Gastrocnemius medialis (tissue), 4 donors: ENCODE measurements at regions not wholly inside any gene's neighbourhood (a gene's known extent, or its start where the extent isn't known, plus 50 kb on each side); places are given as distances from the start of the nearest gene placed in this dataset.

ENCODE experiments used
- POLR2A ChIP-seq, 2 donors: fragments of 450-650 bp; IDR thresholded peaks; one replicate each; pipeline ENCODE4 v1.6.1; 2017; ENCODE audit warnings: antibody characterized with exemption in 2 of 2, mild to moderate bottlenecking in 2 of 2, moderate library complexity in 2 of 2
- TF ChIP-seq, protein P1 (sequence below), 5 experiments: fragments of 450-650 bp in 3 of 5; fragments of 200-600 bp in 2 of 5; sonication (generic) in 2 of 5; IDR thresholded peaks in 4 of 5; conservative IDR thresholded peaks in 1 of 5; 1 replicate in 4 of 5; 2 replicates in 1 of 5; pipeline ENCODE4 v1.5.1; 2016 to 2019; ENCODE audit warnings: antibody characterized with exemption in 5 of 5, mild to moderate bottlenecking in 3 of 5, moderate library complexity in 3 of 5

- TF ChIP-seq POLR2A (IDR thresholded peaks at IDR 0.05), result no peak
- TF ChIP-seq, protein P1, sequence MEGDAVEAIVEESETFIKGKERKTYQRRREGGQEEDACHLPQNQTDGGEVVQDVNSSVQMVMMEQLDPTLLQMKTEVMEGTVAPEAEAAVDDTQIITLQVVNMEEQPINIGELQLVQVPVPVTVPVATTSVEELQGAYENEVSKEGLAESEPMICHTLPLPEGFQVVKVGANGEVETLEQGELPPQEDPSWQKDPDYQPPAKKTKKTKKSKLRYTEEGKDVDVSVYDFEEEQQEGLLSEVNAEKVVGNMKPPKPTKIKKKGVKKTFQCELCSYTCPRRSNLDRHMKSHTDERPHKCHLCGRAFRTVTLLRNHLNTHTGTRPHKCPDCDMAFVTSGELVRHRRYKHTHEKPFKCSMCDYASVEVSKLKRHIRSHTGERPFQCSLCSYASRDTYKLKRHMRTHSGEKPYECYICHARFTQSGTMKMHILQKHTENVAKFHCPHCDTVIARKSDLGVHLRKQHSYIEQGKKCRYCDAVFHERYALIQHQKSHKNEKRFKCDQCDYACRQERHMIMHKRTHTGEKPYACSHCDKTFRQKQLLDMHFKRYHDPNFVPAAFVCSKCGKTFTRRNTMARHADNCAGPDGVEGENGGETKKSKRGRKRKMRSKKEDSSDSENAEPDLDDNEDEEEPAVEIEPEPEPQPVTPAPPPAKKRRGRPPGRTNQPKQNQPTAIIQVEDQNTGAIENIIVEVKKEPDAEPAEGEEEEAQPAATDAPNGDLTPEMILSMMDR (IDR thresholded peaks at IDR 0.05 in 4 of 5, conservative IDR thresholded peaks at IDR 0.05 in 1 of 5), result peak; percentile 60 to 78 (median 71)
Observed at GRCh38 chr15:69576035-69576526, 123.5 kb downstream of the RPLP1 start.
